ENCODE measurements at regions not wholly inside any gene's neighbourhood (a gene's known extent, or its start where the extent isn't known, plus 50 kb on each side); places are given as distances from the start of the nearest gene placed in this dataset.

- DNase-seq (ENCODE audit: low spot score) (no peak), ATAC-seq (no peak)
- TF ChIP-seq MYBL2 (CRISPR knock-in tag; IDR thresholded peaks at IDR 0.05) (no peak), CBFB (CRISPR knock-in tag; IDR thresholded peaks at IDR 0.05; ENCODE audit: low read depth) (no peak), TCF7 (CRISPR knock-in tag; IDR thresholded peaks at IDR 0.05; ENCODE audit: low read depth) (no peak), AR (CRISPR knock-in tag; IDR thresholded peaks at IDR 0.05) (no peak), NR2C2 (CRISPR knock-in tag; IDR thresholded peaks at IDR 0.05) (no peak), ZNF317 (CRISPR knock-in tag; IDR thresholded peaks at IDR 0.05; ENCODE audit: borderline replicate concordance, low read depth) (no peak)
- peaks cover 4% of the 10 kb centered on the region; the same call in 1 of the 2 replicates for H3K27me3 Mint-ChIP-seq (ENCODE audit: low read depth)
- ChIA-PET CTCF (no interaction called here), POLR2A (no interaction called here)
- peaks cover 9% of the 10 kb centered on the region for H3K9me3 Mint-ChIP-seq
- H3K4me1 Mint-ChIP-seq: peaks cover 24% of the 10 kb centered on the region
- H3K36me3 Mint-ChIP-seq: no peaks in the 10 kb centered on the region
- no peak overlapping the region for H3K27ac Mint-ChIP-seq
- no peak overlapping the region for H3K4me3 Mint-ChIP-seq
These were observed 141.9 kb downstream of the SOX9 start for GRCh38 chr17:72262766-72263165.

- H3K27ac Mint-ChIP-seq: no peak overlapping the region
- H3K36me3 Mint-ChIP-seq: no peaks in the 10 kb centered on the region
- peaks cover 4% of the 10 kb centered on the region; the same call in 1 of the 2 replicates for H3K27me3 Mint-ChIP-seq (ENCODE audit: low read depth)
- POLR2A ChIA-PET: no interaction called here
- CTCF ChIA-PET: interaction anchor here (0.7 kb wide), 1 partner anchor 83 kb away, joined by 4 read pairs; no protein-coding TSS in a partner anchor
- peaks cover 36% of the 10 kb centered on the region for H3K4me1 Mint-ChIP-seq
- ATAC-seq: no peak
- no peak overlapping the region for H3K4me3 Mint-ChIP-seq
- no peak for DNase-seq (ENCODE audit: low spot score)
- no peak for TF ChIP-seq STAT6 (CRISPR knock-in tag; conservative IDR thresholded peaks at IDR 0.05; ENCODE audit: low read depth)
- TF ChIP-seq SP1 (CRISPR knock-in tag; conservative IDR thresholded peaks at IDR 0.05): no peak
- TF ChIP-seq ZMAT4 (CRISPR knock-in tag; IDR thresholded peaks at IDR 0.05): no peak
- no peak for TF ChIP-seq E2F5 (CRISPR knock-in tag; IDR thresholded peaks at IDR 0.05)
- TF ChIP-seq AFF4 (CRISPR knock-in tag; IDR thresholded peaks at IDR 0.05; ENCODE audit: borderline replicate concordance): no peak
- TF ChIP-seq RORB (CRISPR knock-in tag; IDR thresholded peaks at IDR 0.05): no peak
- TF ChIP-seq ERG (CRISPR knock-in tag; IDR thresholded peaks at IDR 0.05): no peak
- no peak for TF ChIP-seq ZNF416 (CRISPR knock-in tag; IDR thresholded peaks at IDR 0.05)
- no peak for TF ChIP-seq FOXK1 (CRISPR knock-in tag; IDR thresholded peaks at IDR 0.05)
- TF ChIP-seq SOX15 (CRISPR knock-in tag; IDR thresholded peaks at IDR 0.05): no peak
- no peak for TF ChIP-seq FOXP1 (CRISPR knock-in tag; IDR thresholded peaks at IDR 0.05; ENCODE audit: borderline replicate concordance)
- no peak for TF ChIP-seq ZBTB21 (CRISPR knock-in tag; IDR thresholded peaks at IDR 0.05; ENCODE audit: borderline replicate concordance)
- TF ChIP-seq SMAD4 (CRISPR knock-in tag; IDR thresholded peaks at IDR 0.05): no peak
- TF ChIP-seq FOXJ3 (CRISPR knock-in tag; IDR thresholded peaks at IDR 0.05; ENCODE audit: borderline replicate concordance): no peak
- no peak for TF ChIP-seq ELF4 (CRISPR knock-in tag; IDR thresholded peaks at IDR 0.05; ENCODE audit: low read depth)
- peaks cover 9% of the 10 kb centered on the region for H3K9me3 Mint-ChIP-seq
These were observed 144.0 kb downstream of the SOX9 start for GRCh38 chr17:72264682-72265405.

All from WTC11 (cell line).